Activated CD4-positive, alpha-beta T cell treated with anti-CD3 and anti-CD28 coated beads, Interleukin-2, amount 50 U/mL, for 4 hours (primary cell): ENCODE measurements at regions not wholly inside any gene's neighbourhood (a gene's known extent, or its start where the extent isn't known, plus 50 kb on each side); places are given as distances from the start of the nearest gene placed in this dataset.

Experiments used
- DNase-seq, 2 experiments: peaks; one replicate each; pipeline ENCODE4 v3.0.0-alpha.2; 2020

- DNase-seq = no peak
Measured at GRCh38 chr12:41869432-41869831, 275.2 kb downstream of the GXYLT1 start.

GRCh38 chr12:41866878-41867430 is 277.7 kb downstream of the GXYLT1 start:
- DNase-seq = no peak

DNA sequence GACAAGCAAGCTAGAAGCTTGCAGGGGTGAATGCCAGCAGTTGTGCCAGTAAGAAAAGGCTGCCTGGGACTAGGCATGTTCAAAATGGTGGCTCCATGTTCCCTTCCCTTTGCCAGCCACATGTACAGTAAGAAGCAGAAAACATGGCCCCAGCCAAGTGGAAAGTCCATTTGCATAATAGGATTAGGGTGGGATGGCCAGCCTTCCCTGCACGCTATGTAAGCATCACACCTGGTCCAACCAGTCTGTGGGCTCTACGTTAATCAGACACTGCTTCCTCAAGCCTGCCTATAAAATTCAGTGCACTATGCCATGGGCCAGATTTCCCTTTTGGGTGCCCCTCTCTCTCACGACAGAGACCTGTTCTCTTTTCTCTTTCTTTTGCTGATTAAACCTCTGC is 288.4 kb downstream of the GXYLT1 start:
- no peak for DNase-seq

DNA sequence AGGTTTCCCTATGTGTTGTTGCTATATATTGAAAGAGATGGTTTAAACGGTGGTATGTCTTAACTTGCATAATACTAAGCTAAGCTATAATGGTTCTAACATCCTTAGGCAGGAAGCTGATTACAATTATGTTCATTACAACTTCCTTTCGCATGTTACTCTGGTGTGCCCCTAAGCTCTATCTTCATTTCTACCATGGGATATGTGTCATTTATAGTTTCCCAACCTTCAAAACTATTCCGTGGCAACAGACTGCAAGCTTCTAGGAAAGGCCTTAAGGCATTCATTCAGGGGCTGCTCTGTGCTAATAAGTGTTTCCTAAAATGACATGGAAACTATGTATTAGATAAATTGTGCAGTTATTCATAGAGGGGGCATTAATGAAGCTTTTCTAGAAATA is 294.6 kb downstream of the GXYLT1 start:
- no peak for DNase-seq

- no peak for DNase-seq
Measured at GRCh38 chr12:41846718-41847117, 298.0 kb downstream of the GXYLT1 start.

- DNase-seq = no peak
Measured at GRCh38 chr12:41836416-41836815, 308.3 kb downstream of the GXYLT1 start.

DNA sequence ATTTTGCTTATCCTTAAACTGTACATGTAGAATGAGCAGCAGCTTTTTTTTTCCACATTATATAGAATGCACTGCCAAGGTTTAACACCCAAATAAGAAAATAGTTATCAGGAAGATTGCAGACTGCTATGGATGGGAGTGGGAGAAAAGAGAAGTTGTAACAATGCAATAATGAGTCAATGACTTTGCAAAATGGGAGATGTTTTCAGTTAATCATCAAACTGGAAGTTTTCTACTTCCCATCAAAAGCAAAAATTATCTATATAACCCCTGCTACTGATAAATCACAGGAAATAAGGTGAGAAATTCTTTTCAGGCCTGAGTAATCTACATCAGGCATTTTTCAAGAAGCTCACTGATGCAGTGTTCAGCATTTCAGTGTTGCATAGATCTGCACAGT is 309.1 kb downstream of the GXYLT1 start:
- DNase-seq = no peak

DNA sequence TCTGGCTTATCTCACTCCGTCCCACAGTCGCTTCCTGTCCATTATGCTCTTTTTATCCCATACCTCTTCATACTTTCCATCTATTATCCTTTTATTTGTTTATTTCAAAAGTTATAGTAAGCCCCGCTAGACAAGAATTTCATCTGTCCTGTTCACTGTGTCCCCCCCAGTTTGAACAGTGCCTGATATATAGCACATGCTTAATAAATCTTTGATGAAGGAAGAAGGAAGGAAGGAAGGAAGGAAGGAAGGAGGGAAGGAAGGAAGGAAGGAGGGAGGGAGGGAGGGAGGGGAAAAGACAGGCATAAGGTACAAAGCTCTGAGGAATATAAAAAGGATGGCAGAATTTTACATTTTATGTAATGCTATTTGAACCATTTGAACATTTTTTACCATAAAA is 324.7 kb downstream of the GXYLT1 start:
- no peak for DNase-seq

DNA sequence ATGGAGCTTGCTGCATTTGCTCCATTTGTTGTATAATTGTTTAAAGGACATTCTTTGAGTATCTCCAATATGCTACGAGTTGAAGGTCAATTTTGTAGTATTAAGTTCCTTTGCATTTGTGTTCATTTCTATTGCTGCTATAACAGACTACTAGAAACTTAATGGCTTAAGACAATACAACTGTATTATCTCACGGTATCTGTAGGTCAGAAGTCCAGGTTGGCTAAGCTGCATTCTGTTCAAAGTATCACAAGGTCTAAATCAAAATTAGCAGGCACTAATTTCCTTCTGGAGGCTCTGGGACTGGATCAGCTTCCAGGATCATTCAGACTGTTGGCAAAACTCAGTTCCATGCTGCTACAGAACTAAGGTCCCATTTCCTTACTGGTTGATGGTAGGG is 340.6 kb downstream of the GXYLT1 start:
- no peak for DNase-seq

- DNase-seq = no peak
Measured at GRCh38 chr12:41802803-41803202, 341.9 kb downstream of the GXYLT1 start.

- DNase-seq = no peak
Measured at GRCh38 chr12:41801261-41801660, 343.4 kb downstream of the GXYLT1 start.

GRCh38 chr12:41799671-41800070 is 345.0 kb downstream of the GXYLT1 start:
- DNase-seq = no peak

GRCh38 chr12:41795910-41796309 is 348.8 kb downstream of the GXYLT1 start:
- no peak for DNase-seq

DNA sequence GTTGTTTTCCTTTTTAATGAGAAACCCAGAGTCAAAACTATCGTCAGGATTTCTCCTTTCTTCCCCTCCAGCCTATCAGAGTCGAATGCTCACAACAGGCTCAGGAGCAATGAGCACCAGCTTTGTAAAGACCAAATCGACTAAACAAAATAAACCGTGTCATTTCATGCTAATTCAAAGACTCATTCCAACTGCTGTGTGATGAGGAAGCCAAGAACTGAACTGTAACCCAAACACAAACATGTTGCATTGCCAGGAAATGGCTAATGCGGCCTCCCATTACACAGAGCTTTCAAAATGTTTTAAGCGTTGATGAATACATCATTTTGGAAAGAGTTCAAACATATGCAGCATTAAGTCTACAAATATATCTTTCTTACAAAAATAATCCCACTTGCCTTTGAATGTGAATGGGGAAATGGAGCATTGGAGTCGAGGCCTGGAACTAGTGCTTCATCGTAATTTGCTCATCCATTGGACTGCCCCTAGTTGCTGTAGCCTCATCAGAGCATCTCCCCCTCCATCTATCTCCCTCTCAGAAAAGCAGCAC is 349.5 kb downstream of the GXYLT1 start:
- DNase-seq = no peak

DNA sequence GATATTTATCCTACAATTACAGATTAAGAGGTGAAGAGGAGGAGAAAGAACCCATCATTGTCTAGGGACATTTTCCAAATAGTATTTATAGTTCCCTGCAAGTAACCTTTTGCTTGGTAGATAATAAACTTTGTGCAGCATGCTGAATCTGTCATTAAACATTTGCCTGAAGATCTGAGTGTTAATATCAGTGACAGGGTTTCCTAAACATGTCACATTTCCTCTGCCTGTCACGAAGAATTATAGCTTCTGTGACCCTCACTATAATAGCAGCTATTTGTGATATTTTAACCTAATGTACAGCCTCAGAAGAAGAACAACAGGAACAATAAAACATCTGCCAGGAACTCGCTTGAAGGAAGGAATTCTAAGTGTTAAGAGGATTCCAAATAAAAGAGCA is 350.3 kb downstream of the GXYLT1 start:
- no peak for DNase-seq

DNA sequence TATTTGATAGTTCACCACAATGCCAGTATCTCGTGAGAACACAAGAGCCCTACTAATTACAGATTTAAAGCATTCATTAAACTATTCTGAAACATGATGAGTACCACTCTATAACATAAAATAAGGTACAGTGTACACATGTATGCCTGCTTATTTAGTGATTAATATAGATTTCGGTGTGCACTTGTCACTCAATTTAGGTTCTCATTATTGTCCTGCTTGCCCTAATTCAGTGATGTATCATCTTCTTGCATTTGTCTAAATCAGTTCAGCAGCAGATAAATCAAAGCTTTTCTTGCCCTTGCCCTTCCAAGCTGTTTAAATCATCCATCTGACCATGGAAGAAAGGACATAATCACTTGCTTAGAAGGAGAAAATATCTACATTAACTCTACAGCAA is 359.7 kb downstream of the GXYLT1 start:
- no peak for DNase-seq

GRCh38 chr12:41778934-41779333 is 365.7 kb downstream of the GXYLT1 start:
- DNase-seq = no peak

DNA sequence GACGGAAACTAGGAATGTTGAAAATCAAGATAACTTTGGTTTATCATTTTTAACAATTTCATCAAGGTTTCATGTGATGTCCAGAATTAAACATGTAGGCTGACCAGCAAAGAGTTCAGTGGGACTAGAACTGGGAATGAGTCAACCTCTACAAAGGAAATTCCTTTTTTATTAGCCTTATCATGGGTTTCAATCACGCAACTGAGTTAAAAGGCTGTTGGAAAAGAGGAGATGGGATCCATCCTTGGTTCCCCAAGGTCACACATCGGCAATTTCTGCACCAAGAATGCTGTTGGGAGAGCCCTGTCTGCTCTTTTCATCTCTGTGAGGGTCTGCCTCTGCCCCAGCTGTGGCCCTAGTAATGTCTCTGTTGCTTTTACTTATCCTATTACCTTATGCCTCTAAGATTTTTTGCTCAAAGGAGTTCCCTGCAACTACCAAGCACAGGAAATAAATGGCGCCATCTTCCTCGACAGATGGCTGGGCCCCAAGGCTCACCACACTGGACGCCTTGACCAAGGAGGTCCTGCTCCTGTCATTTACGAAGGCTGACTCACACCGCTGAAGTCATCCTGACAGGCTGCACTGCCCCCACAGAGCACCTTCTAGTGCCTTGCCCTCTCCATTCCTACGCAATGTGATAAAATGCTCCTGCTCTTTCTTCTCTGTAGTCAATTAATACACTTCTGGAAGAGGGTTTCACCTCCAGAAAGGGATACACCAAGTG is 367.4 kb downstream of the GXYLT1 start:
- DNase-seq = no peak

- DNase-seq = no peak
Measured at GRCh38 chr12:41772478-41772877, 372.2 kb downstream of the GXYLT1 start.

DNA sequence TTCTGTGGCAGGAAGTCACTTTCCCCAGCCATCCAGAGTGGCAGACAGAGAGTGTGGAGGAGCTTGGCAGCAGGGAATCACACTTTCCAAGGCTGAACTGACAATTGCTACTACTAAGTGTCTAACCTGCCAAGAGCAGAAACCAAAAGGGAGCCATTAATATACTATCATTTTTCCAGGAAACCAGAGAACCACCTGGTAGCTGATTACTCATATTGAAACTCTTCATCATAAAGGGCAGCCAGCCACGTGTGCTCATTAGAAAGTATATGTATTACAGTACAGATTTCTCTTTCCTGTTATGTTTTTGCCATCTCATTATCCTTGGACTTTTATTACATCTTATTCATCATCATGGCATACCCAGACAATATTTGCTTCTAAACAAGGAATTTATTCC is 374.9 kb downstream of the GXYLT1 start:
- DNase-seq = no peak

- DNase-seq = no peak
Measured at GRCh38 chr12:41768456-41768855, 376.2 kb downstream of the GXYLT1 start.

DNA sequence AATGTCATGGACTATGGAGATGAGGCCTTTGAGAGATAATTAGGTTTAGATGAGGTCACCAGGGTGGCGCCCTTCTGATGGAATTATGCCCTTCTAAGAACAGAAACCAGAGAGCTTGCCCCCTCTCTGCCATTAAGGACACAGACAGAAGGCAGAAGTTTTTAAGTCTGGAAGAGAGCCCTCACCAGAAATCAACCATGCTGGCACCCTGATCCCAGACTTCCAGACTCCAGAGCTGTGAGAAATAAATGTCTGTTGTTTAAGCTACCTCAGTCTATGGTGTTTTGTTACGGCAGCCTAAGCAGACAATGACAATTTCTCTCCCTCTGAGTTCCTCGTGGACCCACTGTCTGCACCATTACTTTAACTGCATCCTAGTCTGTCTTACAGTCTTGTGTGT is 382.0 kb downstream of the GXYLT1 start:
- DNase-seq = no peak

DNA sequence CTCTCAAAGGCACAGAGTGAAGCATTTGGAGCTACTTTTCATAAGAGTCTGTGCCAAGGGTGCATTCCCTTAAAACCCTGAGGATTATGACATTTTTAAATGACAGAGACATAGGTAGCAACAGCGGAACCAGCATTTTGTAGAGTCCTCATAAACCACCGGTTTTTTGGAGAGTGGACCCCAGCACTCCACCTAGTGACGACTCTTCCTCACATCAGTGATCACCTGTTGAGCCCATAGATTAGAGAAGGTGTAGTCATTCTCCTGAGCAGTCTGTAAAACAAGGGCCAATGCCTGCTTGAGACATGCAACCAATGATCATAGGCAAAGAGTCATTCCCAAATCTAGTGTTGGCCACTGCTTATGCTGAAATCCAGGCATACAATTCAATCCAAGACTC is 399.1 kb downstream of the GXYLT1 start:
- no peak for DNase-seq

GRCh38 chr12:41743835-41744234 is 400.8 kb downstream of the GXYLT1 start:
- no peak for DNase-seq

DNA sequence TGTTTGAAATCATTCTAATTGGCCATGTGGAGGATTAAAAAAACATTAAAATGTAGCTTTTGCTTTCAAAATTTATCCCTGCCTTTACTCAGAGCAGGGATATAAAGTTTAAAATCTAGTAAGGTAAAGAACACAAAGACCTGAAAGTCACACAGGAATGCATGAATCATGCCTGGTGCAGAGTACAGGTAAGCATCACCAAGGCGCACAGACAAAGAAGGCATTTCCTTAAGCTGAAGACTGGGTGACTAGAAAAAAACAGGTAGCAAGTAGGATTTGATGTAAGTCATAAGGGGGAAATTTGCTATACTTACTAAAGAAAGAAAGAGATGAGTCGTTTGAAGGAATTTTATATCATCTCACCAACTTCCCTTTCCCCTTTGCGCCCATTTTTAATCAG is 405.6 kb downstream of the GXYLT1 start:
- no peak for DNase-seq
